Activated B cell treated with CpG ODN at 0.5 μM for 24 hours (primary cell): ENCODE measurements at regions not wholly inside any gene's neighbourhood (a gene's known extent, or its start where the extent isn't known, plus 50 kb on each side); places are given as distances from the start of the nearest gene placed in this dataset.

ENCODE experiments used
- ATAC-seq: fragments of 200-7000 bp; cut with Tn5 transposase; one replicate; pipeline ENCODE4 v1.10.0; 2021; ENCODE audit warnings: low read depth, mild to moderate bottlenecking, moderate library complexity
- CTCF ChIA-PET: fragments of 350-600 bp; sonication (Branson Sonifier 250); formaldehyde crosslinking; loops from one replicate; lab custom pipeline; 2021; ENCODE audit warnings: antibody characterized with exemption; lab: Charles Lee
- POLR2A ChIA-PET: fragments of 350-600 bp; sonication (Branson Sonifier 250); formaldehyde crosslinking; loops from one replicate; lab custom pipeline; 2021; ENCODE audit warnings: antibody characterized with exemption; lab: Charles Lee
- DNase-seq: peaks from one replicate; pipeline ENCODE4 v3.0.0; 2022
- H3K27ac Mint-ChIP-seq: one replicate; pipeline ENCODE4 v1.8.0; 2020; ENCODE audit warnings: mixed read lengths
- H3K27me3 Mint-ChIP-seq: one replicate; pipeline ENCODE4 v1.8.0; 2021; ENCODE audit warnings: mixed read lengths
- H3K36me3 Mint-ChIP-seq: one replicate; pipeline ENCODE4 v1.8.0; 2021; ENCODE audit warnings: low read depth, mixed read lengths
- H3K4me1 Mint-ChIP-seq: one replicate; pipeline ENCODE4 v1.8.0; 2021; ENCODE audit warnings: mixed read lengths
- H3K4me3 Mint-ChIP-seq: one replicate; pipeline ENCODE4 v1.8.0; 2020; ENCODE audit warnings: mild to moderate bottlenecking, mixed read lengths
- H3K9me3 Mint-ChIP-seq: one replicate; pipeline ENCODE4 v1.8.0; 2020; ENCODE audit warnings: mixed read lengths
- intact Hi-C: fragments of 100-400 bp; cut with micrococcal nuclease; formaldehyde crosslinking; loops from one replicate; pipeline ENCODE4 v1.15.1; 2024
- TF ChIP-seq, protein P1 (sequence below): fragments of 200-600 bp; IDR thresholded peaks from one replicate; pipeline ENCODE4 v1.8.0; 2022; ENCODE audit warnings: antibody characterized with exemption, mild to moderate bottlenecking

DNA sequence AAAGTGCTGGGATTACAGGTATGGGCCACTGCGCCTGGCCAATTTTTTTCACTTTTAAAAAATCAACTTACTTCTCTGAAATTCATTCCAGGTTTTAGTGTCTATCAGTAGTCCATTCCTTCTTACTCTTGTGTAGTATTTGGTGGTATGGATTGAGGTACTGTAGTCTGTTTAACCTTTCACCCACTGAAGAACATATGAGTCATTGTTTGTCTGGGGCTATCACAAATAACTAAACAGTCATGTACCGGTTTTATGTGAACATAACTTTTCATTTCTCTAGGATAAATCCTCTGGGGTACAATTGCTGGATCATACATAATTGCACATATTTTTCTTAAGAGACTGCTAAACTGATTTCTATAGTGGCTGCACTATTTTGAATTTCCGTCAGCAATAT, 1188.0 kb upstream of the CDH9 start:
- H3K4me1 Mint-ChIP-seq: no peaks in the 10 kb centered on the region
- intact Hi-C loops: no loop called here
- DNase-seq (no peak), ATAC-seq (no peak)
- H3K27ac Mint-ChIP-seq: no peak overlapping the region
- H3K9me3 Mint-ChIP-seq: peaks cover 19% of the 10 kb centered on the region
- no peaks in the 10 kb centered on the region for H3K27me3 Mint-ChIP-seq
- H3K36me3 Mint-ChIP-seq: no peaks in the 10 kb centered on the region
- TF ChIP-seq, protein P1, sequence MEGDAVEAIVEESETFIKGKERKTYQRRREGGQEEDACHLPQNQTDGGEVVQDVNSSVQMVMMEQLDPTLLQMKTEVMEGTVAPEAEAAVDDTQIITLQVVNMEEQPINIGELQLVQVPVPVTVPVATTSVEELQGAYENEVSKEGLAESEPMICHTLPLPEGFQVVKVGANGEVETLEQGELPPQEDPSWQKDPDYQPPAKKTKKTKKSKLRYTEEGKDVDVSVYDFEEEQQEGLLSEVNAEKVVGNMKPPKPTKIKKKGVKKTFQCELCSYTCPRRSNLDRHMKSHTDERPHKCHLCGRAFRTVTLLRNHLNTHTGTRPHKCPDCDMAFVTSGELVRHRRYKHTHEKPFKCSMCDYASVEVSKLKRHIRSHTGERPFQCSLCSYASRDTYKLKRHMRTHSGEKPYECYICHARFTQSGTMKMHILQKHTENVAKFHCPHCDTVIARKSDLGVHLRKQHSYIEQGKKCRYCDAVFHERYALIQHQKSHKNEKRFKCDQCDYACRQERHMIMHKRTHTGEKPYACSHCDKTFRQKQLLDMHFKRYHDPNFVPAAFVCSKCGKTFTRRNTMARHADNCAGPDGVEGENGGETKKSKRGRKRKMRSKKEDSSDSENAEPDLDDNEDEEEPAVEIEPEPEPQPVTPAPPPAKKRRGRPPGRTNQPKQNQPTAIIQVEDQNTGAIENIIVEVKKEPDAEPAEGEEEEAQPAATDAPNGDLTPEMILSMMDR: no peak
- no peak overlapping the region for H3K4me3 Mint-ChIP-seq
- POLR2A ChIA-PET: no interaction called here
- CTCF ChIA-PET: no interaction called here

DNA sequence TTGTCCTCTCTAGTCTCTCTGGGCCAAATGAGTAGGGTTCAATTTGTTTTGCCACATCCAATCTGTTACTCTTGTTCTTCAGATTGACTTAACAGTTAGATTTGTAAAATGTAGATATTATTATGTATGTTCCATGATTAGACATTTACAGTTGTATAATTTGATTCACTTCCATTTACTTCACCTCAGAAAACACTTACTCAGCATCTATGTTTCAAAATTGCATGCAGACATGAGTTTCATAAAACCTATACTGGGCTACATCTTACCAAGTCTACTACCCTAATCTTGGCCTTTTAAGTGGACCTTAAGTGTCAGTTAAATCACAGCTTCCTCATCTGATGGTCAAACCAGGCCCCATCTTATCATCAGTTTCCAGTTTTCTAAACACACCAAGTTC, 1181.2 kb upstream of the CDH9 start:
- Mint-ChIP-seq H3K27ac (no peak overlapping the region), H3K27me3 (no peaks in the 10 kb centered on the region)
- POLR2A ChIA-PET: no interaction called here

DNA sequence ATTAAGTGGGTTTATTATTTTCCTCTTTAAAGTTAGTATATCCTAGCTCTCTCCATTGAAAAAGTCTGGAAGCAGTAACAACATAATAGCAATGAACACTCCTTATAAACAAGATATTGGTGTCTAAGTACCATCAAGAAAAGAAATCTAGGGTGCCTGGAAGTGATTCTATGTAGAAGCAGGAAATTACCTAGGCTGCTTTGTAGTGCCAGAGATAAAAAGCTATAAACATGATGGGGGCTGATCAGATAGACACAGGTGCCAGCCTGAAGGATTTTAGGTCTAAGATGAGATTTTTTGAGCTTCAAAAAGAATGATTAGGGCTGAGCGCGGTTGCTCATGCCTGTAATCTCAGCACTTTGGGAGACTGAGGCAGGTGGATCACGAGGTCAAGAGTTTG, 1179.3 kb upstream of the CDH9 start:
- intact Hi-C loops: no loop called here
- POLR2A ChIA-PET: no interaction called here
- ATAC-seq (no peak), DNase-seq (no peak)
- Mint-ChIP-seq H3K27ac (no peak overlapping the region), H3K4me3 (no peak overlapping the region), H3K4me1 (no peaks in the 10 kb centered on the region), H3K36me3 (no peaks in the 10 kb centered on the region), H3K27me3 (no peaks in the 10 kb centered on the region), H3K9me3 (no peaks in the 10 kb centered on the region)
- TF ChIP-seq, protein P1: no peak
- CTCF ChIA-PET: no interaction called here

More for the DNA sequence above, 1181.2 kb upstream of the CDH9 start:
- CTCF ChIA-PET: no interaction called here
- Mint-ChIP-seq H3K9me3 (no peaks in the 10 kb centered on the region), H3K36me3 (no peaks in the 10 kb centered on the region), H3K4me3 (no peak overlapping the region), H3K4me1 (no peaks in the 10 kb centered on the region)
- ATAC-seq: no peak
- intact Hi-C loops: no loop called here
- TF ChIP-seq, protein P1: no peak
- no peak for DNase-seq

DNA sequence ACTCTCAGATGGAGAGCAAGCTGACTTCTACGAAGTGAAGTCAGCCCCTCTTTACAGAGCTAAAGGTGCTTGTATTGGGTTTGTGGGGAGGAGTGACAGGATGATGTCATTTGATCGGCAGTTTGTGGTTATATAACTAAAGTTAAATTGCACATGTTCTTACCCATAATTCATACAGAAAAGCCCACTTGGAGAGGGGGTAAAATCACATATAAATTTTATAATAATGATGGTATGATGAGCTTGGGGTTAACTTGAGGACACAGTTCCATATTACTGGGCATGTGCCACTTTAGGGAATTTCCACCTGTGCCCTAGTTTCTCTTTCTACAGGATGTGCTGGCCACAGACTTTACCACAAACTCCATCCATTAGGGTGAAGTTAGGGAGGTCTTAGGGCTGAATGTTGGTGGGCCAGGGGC, 1178.6 kb upstream of the CDH9 start:
- no peak overlapping the region for H3K4me3 Mint-ChIP-seq
- no peaks in the 10 kb centered on the region for H3K4me1 Mint-ChIP-seq
- no peak overlapping the region for H3K27ac Mint-ChIP-seq
- POLR2A ChIA-PET: no interaction called here
- DNase-seq: no peak
- no peak for ATAC-seq
- CTCF ChIA-PET: no interaction called here
- intact Hi-C loops: no loop called here
- H3K36me3 Mint-ChIP-seq: no peaks in the 10 kb centered on the region
- H3K9me3 Mint-ChIP-seq: no peaks in the 10 kb centered on the region
- no peaks in the 10 kb centered on the region for H3K27me3 Mint-ChIP-seq
- TF ChIP-seq, protein P1: no peak

DNA sequence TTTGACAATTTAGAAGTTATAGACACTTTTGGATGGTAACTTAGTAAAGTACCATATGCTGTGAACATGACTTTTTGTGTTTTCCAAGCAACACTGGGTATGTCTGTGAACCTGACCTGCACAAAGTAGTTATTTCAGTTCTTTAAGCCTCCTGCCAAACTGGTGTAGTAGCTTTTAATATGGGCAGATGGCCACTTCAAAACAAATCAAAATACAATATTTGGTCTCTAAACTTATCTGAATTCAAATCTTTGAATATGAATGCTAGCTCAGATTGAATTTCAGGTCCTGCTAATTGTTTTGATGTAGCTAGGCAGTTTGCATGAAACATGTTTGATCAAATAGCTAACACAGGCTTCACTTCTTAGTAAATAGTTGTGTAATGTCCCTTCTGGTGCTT, 1176.7 kb upstream of the CDH9 start:
- H3K9me3 Mint-ChIP-seq: no peaks in the 10 kb centered on the region
- DNase-seq (no peak), ATAC-seq (no peak)
- no peak overlapping the region for H3K4me3 Mint-ChIP-seq
- POLR2A ChIA-PET: no interaction called here
- intact Hi-C loops: no loop called here
- CTCF ChIA-PET: no interaction called here
- TF ChIP-seq, protein P1: no peak
- H3K27ac Mint-ChIP-seq: no peak overlapping the region
- H3K27me3 Mint-ChIP-seq: no peaks in the 10 kb centered on the region
- H3K36me3 Mint-ChIP-seq: no peaks in the 10 kb centered on the region
- H3K4me1 Mint-ChIP-seq: no peaks in the 10 kb centered on the region
